Cardiac septum (tissue), 1 donor: ENCODE measurements at regions not wholly inside any gene's neighbourhood (a gene's known extent, or its start where the extent isn't known, plus 50 kb on each side); places are given as distances from the start of the nearest gene placed in this dataset.

ENCODE experiments used
- DNase-seq: peaks from one replicate; pipeline ENCODE4 v3.0.0-alpha.2; 2020; ENCODE audit warnings: low spot score
- intact Hi-C: fragments of 100-400 bp; cut with DNase I; formaldehyde crosslinking; loops from one replicate; pipeline ENCODE4 v1.14.0; 2022
- donor health status: DM: no; HTN: no; CAD: no.

- no peak for DNase-seq
- intact Hi-C loops, result loop anchor here (5.0 kb wide), 1 partner anchor 87 kb away; the partner anchor contains the start of gene ARHGAP5
Observed at GRCh38 chr14:31990183-31990857, 86.8 kb upstream of the ARHGAP5 start.

GRCh38 chr14:31990926-31991572 is 86.1 kb upstream of the ARHGAP5 start:
- intact Hi-C loops, result loop anchor here (5.0 kb wide), 1 partner anchor 86 kb away; the partner anchor contains the start of gene ARHGAP5
- DNase-seq, result no peak

DNA sequence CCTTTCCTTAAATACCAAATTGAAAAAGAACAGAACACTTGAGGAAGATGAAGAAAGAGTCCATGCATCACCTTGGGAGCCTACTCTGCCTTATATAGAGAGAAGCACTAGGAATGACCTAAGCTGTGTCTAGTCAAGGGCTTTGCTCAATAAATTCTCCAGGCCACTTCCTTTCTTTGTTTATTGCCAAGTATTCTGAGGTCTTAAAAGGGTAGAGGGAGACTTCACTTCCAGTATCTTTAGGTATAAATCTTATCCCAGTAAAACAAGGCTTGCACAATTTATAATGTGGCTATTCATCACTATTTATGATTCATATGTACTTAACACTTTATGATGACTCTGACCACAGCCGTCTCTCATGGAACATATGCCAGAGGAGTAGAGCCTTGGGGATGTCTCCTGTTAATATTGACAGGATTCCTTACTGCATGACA is 85.1 kb upstream of the ARHGAP5 start:
- intact Hi-C loops, result loop anchor here (5.0 kb wide), 1 partner anchor 85 kb away; the partner anchor contains the start of gene ARHGAP5
- DNase-seq, result no peak

DNA sequence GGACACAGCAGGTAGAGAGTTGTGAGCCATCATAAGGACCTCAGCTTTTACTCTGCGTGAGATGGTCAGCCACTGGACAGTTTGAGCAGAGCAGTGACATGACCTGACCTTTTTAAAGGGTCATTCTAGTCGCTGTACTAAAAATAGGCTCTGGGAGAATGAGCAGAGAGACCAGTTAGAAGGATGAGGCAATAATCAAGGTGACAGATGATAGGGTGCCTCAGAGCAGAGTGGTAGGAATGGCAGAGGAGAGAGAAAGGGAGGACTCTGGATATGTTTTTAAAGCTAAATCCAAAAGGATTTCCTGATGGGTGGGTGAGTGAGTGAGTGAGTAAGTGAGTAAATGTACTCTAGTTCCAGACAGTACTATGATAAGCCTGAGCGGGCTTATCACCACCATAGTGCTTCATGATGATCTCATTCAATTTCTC is 83.6 kb upstream of the ARHGAP5 start:
- intact Hi-C loops, result loop anchor here (5.0 kb wide), 1 partner anchor 84 kb away; the partner anchor contains the start of gene ARHGAP5
- no peak for DNase-seq

DNA sequence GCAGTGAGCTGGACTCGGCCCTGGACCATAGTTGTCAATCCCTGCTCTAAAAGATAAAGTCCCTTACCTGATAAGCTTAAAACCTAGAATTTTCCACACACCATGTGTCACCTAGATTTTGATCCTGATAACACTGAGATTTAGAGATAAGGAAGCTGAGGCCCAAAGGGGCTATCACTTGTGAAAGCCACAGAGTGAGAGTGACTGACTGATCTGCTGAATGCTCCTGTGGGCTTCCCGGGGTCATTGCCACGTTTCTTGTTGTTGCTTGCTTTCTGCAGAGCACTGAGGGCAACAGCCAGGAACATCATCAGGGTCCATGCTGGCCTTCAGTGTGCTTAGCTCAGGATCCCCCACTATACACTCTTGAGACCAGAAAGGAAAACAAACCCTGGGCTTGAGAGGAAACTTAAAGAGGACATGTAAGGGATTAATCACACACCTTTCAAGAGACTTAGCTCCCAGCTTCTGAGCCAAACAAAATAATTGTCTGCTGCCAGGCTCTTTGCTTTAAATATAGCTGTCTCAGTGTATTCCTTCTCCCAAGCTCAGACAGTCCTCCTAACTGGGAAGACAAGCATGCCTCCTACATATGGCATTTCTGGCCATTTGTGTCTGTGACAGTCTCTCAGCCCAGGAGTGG is 82.6 kb upstream of the ARHGAP5 start:
- intact Hi-C loops, result loop anchor here (5.0 kb wide), 1 partner anchor 83 kb away; the partner anchor contains the start of gene ARHGAP5
- no peak for DNase-seq

DNA sequence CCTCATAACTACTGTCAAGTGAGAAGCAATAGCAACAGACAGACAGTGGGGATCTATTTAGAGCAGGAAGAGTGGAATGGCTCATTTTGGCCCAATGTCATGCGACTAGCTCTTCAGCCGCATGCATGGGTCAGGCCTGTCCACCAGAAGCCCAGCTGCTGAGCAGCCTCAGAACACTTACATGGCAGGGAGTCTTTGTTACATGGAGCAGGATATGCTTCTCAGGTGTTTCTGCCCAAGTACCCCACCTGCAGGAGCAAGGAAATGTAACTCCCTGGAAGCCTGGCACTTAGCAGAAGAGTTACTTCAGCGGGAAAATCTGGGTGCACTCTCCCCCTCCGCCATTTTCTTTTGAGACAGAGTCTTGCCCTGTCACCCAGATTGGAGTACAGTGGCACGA is 73.5 kb upstream of the ARHGAP5 start:
- intact Hi-C loops, result no loop called here
- no peak for DNase-seq

DNA sequence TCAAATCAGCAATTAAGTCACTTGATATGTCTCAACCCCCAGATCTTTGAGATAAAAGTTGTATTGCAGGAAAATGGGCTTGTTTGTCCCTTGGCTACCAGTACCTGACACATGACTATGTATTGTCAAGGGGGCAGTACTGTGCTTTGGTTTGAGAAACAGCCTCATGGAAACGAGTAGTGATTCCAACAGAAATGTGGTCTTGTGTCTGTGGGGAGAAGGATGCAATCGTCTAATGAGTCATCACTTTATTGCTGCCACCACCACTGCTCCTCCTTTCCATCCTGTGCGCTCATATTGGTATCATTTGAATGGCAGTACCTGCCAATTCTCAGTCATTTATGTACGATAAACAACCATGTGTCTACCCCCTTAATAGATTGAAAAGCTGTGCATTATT is 72.8 kb upstream of the ARHGAP5 start:
- intact Hi-C loops, result no loop called here
- DNase-seq, result no peak

DNA sequence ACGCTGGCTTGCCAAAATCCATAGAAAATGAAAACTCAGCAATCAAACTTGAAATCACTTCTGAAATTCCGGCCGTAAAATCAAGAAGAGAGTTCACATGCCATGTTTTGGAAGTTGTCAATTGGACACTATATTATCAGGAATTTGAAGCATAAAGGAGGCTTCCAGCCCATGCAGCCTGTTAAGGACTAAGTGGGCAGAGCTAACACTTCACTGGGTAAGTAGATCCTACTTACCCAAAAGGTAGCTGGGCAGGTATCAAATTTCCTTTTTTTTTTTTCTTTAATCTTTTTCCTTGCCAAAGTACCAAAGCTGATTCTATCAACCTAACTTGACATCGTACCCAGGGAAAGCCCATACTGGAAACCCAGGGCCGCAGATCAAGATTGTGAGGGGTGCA is 71.5 kb upstream of the ARHGAP5 start:
- intact Hi-C loops, result no loop called here
- DNase-seq, result no peak

DNA sequence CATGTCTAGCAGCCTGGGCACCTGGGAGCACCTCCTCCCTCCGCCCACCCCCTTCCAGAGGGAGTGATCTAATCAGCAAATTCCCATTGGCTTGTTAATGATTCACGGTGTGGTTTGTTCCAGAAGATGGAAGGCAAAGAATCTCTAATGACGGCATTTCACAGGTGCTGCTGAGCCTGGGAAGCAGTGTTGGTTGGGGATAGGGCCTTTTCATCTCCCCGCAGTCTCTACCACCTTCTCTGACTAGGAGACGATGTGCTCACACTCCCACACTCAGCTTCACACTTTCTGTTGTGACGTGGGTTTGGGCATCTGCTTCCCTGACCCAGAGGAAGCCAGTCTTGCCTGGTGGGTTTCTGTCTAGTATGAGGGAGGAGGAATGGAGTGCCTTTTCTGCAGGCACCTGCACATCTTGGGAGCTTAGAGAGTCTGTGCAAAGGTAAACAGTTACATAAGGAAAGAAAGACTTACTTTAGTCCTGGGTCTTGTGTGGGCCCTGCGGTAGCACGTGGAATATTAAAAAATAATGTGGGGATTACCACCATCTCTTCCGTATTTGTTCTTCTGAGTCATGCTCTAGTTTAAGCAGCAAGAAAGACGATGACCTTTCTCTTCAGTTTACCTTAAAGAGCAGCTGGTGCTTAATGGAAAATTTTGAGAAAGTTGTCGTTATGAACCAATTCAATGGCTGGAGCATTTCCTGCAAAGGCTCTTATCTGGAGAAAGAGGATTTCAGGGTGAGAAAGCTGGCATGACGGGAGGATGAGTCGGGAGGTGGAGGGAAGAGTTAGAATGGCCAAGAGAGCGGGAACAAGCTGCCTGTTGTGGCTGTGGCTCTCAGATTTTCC is 70.6 kb upstream of the ARHGAP5 start:
- no peak for DNase-seq
- intact Hi-C loops, result no loop called here

DNA sequence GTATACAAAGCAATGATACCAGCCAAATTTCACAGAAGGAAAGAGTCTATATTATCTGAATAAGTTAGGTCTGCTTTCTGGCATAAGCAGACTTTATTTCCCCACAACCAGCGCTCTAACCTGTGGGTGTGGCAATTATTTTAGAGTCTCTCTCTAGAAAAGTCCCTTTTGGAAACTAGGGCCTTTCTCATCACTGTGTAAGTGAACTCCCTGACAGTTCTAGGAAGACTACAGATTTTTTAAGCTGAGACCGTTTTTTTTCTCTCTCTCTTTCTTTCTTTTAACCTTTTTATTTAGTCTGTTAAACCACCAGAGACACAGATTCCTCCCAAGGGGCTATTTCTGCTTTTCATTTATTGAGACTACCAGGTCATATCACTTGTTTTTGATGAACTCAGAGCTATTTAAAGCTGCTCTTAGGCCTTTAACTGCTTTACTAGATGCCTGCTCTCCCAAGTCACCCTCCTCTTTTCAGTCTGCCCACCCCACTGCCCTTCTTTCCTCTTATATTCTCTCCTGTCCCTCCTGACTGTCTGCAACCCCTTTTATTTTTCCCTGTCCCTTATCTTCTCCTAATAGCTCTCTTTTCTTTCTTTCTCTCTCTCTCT is 69.2 kb upstream of the ARHGAP5 start:
- intact Hi-C loops, result no loop called here
- DNase-seq, result no peak

GRCh38 chr14:32008602-32009193 is 68.4 kb upstream of the ARHGAP5 start:
- DNase-seq, result no peak
- intact Hi-C loops, result no loop called here

DNA sequence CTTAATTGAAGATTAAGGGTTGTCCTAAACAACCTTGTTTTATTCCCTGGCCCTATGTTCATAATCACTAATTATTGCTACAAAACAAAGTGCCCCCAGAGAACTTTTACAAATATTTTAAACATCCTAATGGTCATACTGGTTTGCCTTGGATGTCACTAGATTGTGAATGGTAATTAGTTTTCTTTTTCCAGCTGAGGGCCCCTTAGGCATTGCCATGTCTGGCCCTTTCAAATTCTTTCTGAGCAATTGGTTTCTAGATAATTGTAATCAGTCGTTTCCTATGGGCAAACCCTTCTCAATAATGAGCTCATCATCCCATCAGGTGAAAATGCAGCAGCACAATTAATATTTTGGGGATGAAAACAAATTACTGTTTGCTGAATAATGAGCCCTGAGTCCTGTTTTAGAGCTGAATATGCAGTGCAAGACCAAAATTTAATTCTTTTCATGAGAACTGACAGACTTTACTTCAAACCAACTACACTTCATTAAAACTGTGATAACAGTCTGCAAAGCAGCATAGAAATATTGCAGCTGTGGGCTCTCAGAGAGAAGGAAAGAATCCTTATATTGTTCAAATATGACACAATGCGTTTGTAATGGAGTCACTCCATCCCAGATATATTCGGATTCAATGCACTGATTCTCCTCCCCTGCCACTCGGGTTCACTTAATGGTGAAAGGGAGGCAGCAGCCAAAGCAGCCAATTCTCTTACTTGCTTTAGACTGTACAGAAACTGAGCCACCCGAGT is 67.7 kb upstream of the ARHGAP5 start:
- no peak for DNase-seq
- intact Hi-C loops, result no loop called here

- no peak for DNase-seq
- intact Hi-C loops, result no loop called here
Observed at GRCh38 chr14:32009976-32010581, 67.0 kb upstream of the ARHGAP5 start.

DNA sequence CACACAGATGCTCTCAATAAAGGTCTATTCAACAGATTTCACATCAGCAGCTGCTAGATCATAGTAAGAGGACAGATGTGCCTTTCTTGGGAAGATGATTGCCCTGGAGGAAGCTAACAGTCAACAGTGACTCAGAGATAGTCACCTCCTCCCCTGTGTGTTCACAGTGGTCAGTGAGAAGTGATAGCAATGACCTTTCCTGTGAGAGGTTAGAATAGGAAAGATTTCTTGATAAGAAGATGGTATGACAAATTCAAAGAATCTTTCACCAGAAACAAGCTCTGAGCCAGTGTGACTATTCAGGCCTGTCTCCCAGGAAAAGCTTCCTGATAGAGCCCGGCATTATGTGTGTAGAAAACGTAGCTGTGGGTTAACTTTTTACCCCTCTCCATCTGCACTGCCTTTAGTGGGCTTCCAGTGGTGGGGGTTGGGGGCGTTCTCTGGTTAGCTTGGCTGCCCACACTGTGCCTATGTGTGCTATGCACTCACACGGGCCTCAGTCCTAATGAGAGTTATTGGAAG is 66.4 kb upstream of the ARHGAP5 start:
- intact Hi-C loops, result no loop called here
- no peak for DNase-seq

DNA sequence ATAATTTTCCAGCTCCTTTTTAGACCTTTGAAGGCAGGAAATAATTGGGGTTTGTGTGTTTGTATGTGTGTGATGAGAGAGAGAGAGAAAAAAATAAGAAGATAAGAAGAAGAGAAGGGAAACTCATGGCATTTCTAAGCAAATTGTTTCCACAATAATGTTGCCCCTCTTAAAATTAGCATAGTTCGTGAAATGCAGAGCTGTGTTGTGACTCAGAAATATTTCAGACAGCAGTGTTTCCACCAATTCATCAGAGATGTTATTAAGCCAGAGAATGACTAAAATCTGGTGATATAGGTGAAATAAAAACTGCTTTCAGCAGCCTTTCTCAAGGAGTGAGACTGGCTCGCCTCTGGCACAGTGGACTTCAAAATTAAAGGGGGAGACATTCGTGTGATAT is 65.9 kb upstream of the ARHGAP5 start:
- DNase-seq, result no peak
- intact Hi-C loops, result no loop called here

DNA sequence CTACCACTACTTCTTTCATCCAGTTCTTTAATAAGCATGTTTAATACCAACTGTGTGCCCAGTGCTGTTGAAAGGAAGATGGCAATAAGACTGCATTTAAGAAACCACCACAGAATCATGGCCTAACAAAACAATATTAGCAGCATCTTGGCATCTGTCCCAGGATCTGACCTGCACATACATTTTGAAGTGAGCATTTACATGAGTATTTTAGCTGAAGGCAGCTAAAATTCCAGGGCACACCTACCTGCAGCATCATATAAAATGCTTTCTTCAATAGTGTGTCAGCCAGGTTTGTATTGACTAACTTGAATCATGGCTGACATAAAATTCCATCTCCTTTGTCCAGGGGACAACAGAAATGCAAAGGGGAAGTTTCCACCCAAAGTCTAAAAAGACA is 65.0 kb upstream of the ARHGAP5 start:
- intact Hi-C loops, result no loop called here
- no peak for DNase-seq

DNA sequence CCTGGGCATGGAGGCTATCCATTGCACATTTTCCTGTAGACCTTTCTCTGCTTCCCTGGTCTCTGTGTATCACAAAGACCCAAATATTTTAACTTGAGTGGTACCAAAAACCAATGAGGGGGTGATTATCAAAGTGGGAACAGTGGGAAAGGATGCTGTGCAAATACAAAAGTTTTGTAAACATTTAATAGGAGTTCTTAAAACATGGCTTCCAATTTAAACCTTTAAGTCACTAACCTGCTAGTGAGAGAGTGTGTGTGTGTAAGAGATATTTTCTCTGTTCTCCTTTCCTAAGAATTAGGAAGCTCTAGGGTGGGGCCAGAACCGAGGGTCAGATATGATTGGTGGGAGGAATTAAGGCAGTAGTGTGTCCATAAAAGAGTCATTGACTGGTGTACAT is 64.5 kb upstream of the ARHGAP5 start:
- DNase-seq, result no peak
- intact Hi-C loops, result no loop called here

GRCh38 chr14:32013083-32013482 is 64.0 kb upstream of the ARHGAP5 start:
- DNase-seq, result no peak
- intact Hi-C loops, result no loop called here
